ENCODE measurements at regions not wholly inside any gene's neighbourhood (a gene's known extent, or its start where the extent isn't known, plus 50 kb on each side); places are given as distances from the start of the nearest gene placed in this dataset.

DNA sequence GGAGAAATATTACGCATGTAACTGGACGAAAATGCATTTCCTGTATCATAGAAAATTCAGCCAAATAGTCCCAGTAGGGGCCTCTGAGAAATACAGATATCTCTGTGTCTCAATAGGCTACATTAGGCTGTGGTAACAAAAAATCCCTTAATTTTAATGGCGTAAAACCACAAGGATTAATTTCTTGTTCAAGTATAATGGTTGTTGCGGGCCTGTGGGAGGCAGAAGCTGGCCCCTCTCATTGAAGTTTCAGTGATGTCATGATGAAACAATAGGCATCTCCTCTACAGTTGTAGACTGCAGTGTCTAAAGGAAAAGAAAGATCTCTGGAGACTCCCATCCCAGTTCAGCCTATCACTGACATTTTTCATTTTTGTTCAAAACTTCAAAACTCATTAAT is 1625.6 kb upstream of the C9orf72 start:
- Histone ChIP-seq H4K8ac (replicated peaks; ENCODE audit: insufficient read length, low read depth, low read length) (no peak overlapping the region), H2BK5ac (ENCODE audit: insufficient read length, low read length) (no peak overlapping the region), H3K9me3 (ENCODE audit: control insufficient read depth, low read depth, low read length) (no peaks in the 10 kb centered on the region), H2BK20ac (ENCODE audit: low read depth, low read length, poor library complexity, severe bottlenecking) (no peak overlapping the region), H3K4ac (ENCODE audit: low read depth, low read length) (no peak overlapping the region), H3K23me2 (ENCODE audit: insufficient read length, low read depth, low read length, poor library complexity, severe bottlenecking) (no peaks in the 10 kb centered on the region), H2AK5ac (ENCODE audit: insufficient read length, low read length) (no peak overlapping the region), H2AFZ (ENCODE audit: low read length) (no peak overlapping the region), H2BK12ac (ENCODE audit: insufficient read length, low read depth, low read length) (no peak overlapping the region), H4K5ac (ENCODE audit: insufficient read length, low read depth, low read length) (no peak overlapping the region), H3K56ac (ENCODE audit: insufficient read length, low read depth, low read length) (no peak overlapping the region), H3K18ac (ENCODE audit: insufficient read length, low read depth, low read length) (no peak overlapping the region), H3K23ac (ENCODE audit: insufficient read length, low read depth, low read length) (no peak overlapping the region), H3K14ac (ENCODE audit: insufficient read depth, low read length) (no peak overlapping the region), H4K20me1 (ENCODE audit: control insufficient read depth, insufficient read depth, insufficient read length) (no peaks in the 10 kb centered on the region), H4K91ac (ENCODE audit: insufficient read length, low read depth, low read length) (no peak overlapping the region), H3K4me2 (ENCODE audit: insufficient read depth, insufficient read length, low read length) (no peak overlapping the region), H3K79me2 (ENCODE audit: insufficient read depth, low read length) (no peaks in the 10 kb centered on the region; the same call in 1 of the 2 replicates), H2BK15ac (ENCODE audit: low read depth, low read length) (no peak overlapping the region), H3K27me3 (ENCODE audit: insufficient read depth, low read length) (no peaks in the 10 kb centered on the region), H2BK120ac (ENCODE audit: low read depth, low read length, poor library complexity, severe bottlenecking) (no peak overlapping the region), H3T11ph (ENCODE audit: low read length) (no peak overlapping the region), H3K79me1 (ENCODE audit: insufficient read depth, low read depth, low read length, poor library complexity, severe bottlenecking) (no peaks in the 10 kb centered on the region), H3K27ac (ENCODE audit: insufficient read length, low read depth, low read length) (no peak overlapping the region), H3K4me1 (ENCODE audit: insufficient read depth, low read length) (no peaks in the 10 kb centered on the region), H3K9ac (ENCODE audit: extremely low read depth, insufficient read length, low read length) (no peak overlapping the region)
- DNase-seq, result no peak
- no peaks in the 10 kb centered on the region for H3K27me3 Mint-ChIP-seq (ENCODE audit: low read depth)
- H3K27ac Mint-ChIP-seq, result peak overlapping the region in 1 of 3 experiments; percentile 59; a peak in 1 of 7 replicates
- WGBS (ENCODE audit: extremely low coverage, insufficient read length, low lambda C conversion rate), result no CpG with 5 or more reads among the region's 4 CpGs
- H3K9me3 Mint-ChIP-seq, result no peaks in the 10 kb centered on the region
- TF ChIP-seq, protein P1, sequence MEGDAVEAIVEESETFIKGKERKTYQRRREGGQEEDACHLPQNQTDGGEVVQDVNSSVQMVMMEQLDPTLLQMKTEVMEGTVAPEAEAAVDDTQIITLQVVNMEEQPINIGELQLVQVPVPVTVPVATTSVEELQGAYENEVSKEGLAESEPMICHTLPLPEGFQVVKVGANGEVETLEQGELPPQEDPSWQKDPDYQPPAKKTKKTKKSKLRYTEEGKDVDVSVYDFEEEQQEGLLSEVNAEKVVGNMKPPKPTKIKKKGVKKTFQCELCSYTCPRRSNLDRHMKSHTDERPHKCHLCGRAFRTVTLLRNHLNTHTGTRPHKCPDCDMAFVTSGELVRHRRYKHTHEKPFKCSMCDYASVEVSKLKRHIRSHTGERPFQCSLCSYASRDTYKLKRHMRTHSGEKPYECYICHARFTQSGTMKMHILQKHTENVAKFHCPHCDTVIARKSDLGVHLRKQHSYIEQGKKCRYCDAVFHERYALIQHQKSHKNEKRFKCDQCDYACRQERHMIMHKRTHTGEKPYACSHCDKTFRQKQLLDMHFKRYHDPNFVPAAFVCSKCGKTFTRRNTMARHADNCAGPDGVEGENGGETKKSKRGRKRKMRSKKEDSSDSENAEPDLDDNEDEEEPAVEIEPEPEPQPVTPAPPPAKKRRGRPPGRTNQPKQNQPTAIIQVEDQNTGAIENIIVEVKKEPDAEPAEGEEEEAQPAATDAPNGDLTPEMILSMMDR (conservative IDR thresholded peaks at IDR 0.05), result no peak
- no peak overlapping the region for H3K4me3 Mint-ChIP-seq
- no peaks in the 10 kb centered on the region for H3K36me3 Mint-ChIP-seq (ENCODE audit: insufficient read depth in 1 of 3, low read depth in 3 of 3)
- peaks cover 5 to 9% of the 10 kb centered on the region in 2 experiments for H3K4me1 Mint-ChIP-seq

Measured in H9 (cell line).